Fibroblast of skin of abdomen (primary cell): ENCODE measurements at regions not wholly inside any gene's neighbourhood (a gene's known extent, or its start where the extent isn't known, plus 50 kb on each side); places are given as distances from the start of the nearest gene placed in this dataset.
"Not testable (repeated sequence)": the region's sequence is repeated elsewhere in the genome, so short reads cannot be mapped to it uniquely, and the experiment has no call there.

ENCODE experiments used
- DNase-seq: peaks from one replicate; pipeline ENCODE4 v3.0.0-alpha.2; 2013

- peak; percentile 78 for DNase-seq
Measured at GRCh38 chr6:25192590-25193459, 86.3 kb upstream of the CARMIL1 start.

DNA sequence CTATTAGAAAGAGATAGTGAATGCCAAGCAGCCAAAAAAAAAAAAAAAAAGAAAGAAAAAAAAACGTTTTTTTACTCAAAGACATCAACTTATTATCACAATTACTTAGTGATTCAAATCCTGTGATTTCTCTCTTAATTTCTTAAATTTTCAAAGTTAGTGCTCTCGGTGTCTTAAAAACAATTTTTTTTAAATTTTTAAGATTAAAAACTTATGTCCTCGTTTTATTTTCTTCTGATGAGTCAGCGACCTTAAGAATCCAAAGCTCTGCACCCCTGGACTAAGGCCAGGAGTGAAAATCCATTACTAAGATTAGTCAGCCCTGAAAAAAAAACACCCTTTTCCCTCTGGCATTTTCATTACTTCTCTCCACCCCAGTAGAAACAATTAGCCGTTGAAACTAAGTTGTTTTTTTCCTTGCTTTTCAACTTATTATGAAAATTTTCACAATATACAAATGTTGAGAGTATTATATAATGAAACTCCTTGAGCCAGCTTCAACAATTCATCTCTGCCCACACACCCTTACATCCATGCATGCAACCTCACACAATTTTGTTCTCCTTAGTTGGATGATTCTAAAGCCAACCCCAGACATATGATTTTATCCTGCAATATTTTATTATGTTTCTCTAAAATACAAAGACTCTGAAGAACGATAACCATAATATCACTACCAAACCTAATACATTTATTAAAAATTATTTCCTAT lies 85.6 kb upstream of the CARMIL1 start:
- peak; percentile 97 for DNase-seq

DNA sequence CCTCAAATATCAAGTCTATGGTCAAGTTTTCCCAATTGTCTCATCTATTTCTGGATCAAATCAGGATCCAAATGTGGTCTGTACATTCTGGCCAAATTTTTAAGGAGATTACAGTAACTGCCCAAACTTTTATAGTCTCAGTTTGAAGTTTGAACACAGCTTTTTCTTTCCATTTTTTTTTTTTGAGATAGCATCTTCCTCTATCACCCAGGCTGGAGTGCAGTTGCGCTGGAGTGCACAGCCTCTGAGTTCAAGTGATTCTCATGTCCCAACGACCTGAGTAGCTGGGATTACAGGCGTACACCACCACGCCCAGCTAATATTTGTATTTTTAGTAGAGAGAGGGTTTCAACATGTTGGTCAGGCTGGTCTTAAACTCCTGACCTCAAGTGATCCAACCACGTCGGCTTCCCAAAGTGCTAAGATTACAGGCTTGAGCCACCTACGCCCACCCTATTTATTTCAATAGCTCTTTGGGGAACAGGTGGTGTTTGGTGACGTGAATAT lies 84.9 kb upstream of the CARMIL1 start:
- no peak for DNase-seq

- no peak for DNase-seq
Measured at GRCh38 chr6:25196464-25196863, 82.7 kb upstream of the CARMIL1 start.

DNA sequence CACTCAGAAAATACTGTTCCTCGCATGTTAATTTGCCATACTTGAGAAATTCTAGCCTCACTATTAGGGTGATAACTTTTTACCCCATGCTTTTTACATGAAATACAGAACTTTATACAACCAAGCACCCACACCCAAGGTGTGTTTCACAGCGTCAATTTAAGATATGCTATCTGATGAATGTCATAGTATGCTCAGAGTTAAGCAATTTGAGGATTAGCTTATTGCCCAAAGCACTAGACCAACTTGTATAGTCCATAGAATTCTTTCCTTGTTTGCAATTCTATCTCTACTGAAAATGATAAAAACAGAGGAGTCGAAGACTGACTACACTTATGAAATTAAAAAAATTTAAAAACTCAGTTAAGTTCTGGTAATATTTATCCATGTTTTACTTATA lies 82.1 kb upstream of the CARMIL1 start:
- no peak for DNase-seq

DNA sequence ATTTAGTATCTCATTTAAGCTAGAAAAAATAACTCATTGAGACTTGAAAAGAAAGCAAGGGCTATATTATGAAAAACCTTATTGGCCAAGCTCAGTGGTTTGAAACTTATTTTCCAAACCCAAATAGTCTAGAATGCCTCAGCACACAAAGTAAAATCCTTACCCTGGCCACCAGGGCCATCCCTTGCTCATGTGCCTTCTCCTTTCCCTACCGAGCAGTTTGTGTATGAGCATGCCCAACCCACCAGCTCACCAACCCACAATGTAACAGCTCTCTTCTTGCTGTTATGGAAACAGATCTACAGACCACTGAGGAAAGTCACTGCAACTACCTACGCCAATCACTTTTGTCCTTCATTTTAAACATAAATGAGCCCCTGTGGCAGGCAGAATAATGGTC lies 79.6 kb upstream of the CARMIL1 start:
- DNase-seq: no peak

GRCh38 chr6:25202504-25202903 lies 76.7 kb upstream of the CARMIL1 start:
- DNase-seq: peak; percentile 58

DNA sequence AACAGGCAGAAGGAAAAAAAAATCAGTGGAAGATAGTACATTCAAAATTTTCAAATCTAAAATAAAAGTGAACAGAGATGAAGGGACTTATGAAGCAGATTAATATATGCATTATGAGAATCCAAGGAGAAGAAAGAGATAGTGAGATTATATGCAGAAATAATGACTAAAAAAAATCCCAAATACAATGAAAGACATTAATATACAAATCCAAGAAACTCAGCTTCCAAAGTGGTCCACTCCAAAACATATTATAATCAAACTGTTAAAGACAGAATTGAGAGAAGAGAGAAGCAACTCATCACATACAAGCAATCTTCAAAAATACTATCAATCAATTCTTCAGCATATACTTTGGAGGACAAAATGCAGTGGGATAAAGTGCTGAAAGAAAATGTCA lies 73.5 kb upstream of the CARMIL1 start:
- no peak for DNase-seq

DNA sequence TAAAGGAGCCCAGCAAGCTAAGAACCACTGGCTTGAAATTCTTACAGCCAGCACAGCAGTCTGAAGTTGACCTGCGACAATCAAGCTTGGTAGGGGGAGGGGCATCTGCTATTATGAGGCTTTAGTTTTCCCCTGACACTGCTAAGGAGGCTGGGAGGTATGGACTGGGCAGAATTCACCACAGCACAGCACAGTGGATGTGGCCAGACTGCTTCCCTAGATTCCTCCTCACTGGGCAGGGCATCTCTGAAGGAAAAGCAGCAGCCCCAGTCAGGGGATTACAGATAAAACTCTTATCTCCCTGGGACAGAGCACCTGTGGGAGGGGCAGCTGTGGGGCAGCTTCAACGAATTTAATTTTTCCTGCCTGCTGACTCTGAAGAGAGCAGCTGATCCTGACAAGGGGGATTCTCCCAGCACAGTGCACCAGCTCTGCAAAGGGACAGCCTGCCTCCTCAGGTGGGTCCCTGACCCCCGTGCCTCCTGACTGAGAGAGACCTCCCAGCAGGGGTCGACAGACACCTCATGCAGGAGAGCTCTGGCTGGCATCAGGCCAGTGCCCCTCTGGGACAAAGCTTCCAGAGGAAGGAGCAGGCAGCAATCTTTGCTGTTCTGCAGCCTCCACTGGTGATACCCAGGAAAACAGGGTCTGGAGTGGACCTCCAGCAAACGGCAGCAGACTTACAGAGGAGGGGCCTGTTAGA lies 71.6 kb upstream of the CARMIL1 start:
- DNase-seq: not testable (repeated sequence)

DNA sequence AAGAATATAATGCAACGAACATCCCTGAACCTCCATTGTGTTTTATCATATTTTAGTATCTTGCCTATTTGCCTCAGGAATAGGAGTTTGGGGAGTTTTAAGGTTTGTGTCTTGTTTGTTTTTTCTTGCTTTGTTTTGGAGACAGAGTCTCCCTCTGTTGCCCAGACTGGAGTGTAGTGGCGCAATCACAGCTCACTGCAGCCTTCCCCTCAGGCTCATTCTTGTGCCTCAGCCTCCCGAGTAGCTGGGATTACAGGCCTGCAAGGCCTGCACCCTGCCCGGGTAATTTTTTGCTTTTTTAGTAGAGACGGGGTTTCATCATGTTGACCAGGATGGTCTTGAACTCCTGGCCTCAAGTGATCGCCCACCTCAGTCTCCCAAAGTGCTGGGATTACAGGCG lies 63.3 kb upstream of the CARMIL1 start:
- DNase-seq: no peak

- peak; percentile 59 for DNase-seq
Measured at GRCh38 chr6:25217302-25217701, 61.9 kb upstream of the CARMIL1 start.

DNA sequence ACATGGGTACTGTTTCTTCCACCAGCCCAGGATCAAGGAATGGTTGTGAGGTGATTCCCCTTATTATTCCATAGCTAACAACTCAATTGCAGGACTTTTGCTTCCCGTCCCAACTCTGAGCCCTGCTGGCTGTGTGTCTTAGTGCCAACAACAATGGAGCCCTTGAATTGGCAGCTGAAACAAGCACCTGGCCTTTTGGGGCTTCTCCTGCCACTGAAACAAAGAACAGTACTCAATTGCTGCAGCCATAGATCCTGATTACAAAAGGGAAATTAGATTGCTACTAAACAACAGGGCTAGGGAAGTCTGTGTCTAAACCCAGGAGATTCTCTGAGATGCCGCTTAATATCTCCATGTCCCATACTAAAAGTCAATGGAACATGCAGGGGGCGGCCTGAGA lies 61.3 kb upstream of the CARMIL1 start:
- DNase-seq: no peak

GRCh38 chr6:25218346-25218745 lies 60.8 kb upstream of the CARMIL1 start:
- no peak for DNase-seq

DNA sequence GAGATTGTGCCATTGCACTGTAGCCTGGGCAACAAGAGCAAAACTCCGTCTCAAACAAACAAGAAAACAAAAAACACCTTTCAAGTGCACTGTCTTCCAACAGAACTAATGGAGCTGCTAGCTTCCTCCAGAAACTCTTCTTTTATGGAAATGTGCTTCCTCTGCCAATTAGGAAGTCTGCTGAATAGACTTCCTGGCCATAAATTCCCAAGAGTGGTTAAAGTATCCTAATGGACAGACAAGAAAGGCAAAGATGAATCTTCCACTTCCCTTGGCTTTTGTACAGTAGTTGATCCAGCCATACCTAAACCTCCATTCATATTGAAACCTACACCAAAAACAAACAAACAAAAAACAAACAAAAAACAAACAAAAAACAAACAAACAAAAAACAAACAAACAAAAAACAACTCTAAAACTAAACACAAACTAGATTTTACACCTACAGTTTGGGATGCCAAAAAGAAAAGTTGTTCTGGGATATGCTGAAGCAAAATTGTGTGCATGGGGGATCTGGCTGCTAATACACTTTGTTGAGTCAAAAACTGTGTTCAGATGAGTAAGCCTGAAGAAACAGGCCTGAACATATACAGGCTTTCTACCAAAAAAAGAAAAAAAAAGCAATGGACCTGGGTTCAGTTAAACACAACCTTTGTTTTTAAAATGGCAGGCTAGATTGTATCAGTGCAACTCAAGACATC lies 59.8 kb upstream of the CARMIL1 start:
- DNase-seq: no peak

- DNase-seq: no peak
Measured at GRCh38 chr6:25219917-25220278, 59.3 kb upstream of the CARMIL1 start.

GRCh38 chr6:25220857-25221256 lies 58.3 kb upstream of the CARMIL1 start:
- DNase-seq: no peak

- no peak for DNase-seq
Measured at GRCh38 chr6:25222006-25222678, 57.0 kb upstream of the CARMIL1 start.

GRCh38 chr6:25223490-25223991 lies 55.6 kb upstream of the CARMIL1 start:
- peak; percentile 75 for DNase-seq

- DNase-seq: no peak
Measured at GRCh38 chr6:25224242-25224641, 54.9 kb upstream of the CARMIL1 start.

GRCh38 chr6:25227854-25228253 lies 51.3 kb upstream of the CARMIL1 start:
- no peak for DNase-seq
